ENCODE measurements at regions not wholly inside any gene's neighbourhood (a gene's known extent, or its start where the extent isn't known, plus 50 kb on each side); places are given as distances from the start of the nearest gene placed in this dataset.

- TF ChIP-seq CTCF (IDR thresholded peaks at IDR 0.05; ENCODE audit: low read length) (no peak), EZH2 (optimal IDR thresholded peaks at IDR 0.05; ENCODE audit: low read depth, low read length) (no peak), EZH2phosphoT487 (IDR thresholded peaks at IDR 0.05; ENCODE audit: low read length) (no peak)
These were observed 238.7 kb downstream of the HAPSTR1 start for GRCh38 chr16:9330095-9330494.
